ENCODE measurements at regions not wholly inside any gene's neighbourhood (a gene's known extent, or its start where the extent isn't known, plus 50 kb on each side); places are given as distances from the start of the nearest gene placed in this dataset.
A peak's percentile ranks its signal among the peaks of the same experiment; 100 is the strongest.

GRCh38 chr2:172335736-172336135 is 91.7 kb upstream of the ITGA6 start:
- TF ChIP-seq CTCF (IDR thresholded peaks at IDR 0.05; ENCODE audit: unreplicated experiment in 3 of 3): no peak
- Mint-ChIP-seq H3K4me3 (no peak overlapping the region), H3K27ac (no peak overlapping the region), H3K36me3 (ENCODE audit: low read depth) (no peaks in the 10 kb centered on the region), H3K4me1 (peaks cover 37% of the 10 kb centered on the region), H3K9me3 (no peaks in the 10 kb centered on the region), H3K27me3 (ENCODE audit: low read depth) (peaks cover 12% of the 10 kb centered on the region)

GRCh38 chr2:172336681-172337080 is 90.7 kb upstream of the ITGA6 start:
- H3K36me3 Mint-ChIP-seq (ENCODE audit: low read depth): no peaks in the 10 kb centered on the region
- no peak overlapping the region for H3K4me3 Mint-ChIP-seq
- peaks cover 12% of the 10 kb centered on the region for H3K27me3 Mint-ChIP-seq (ENCODE audit: low read depth)
- TF ChIP-seq CTCF (IDR thresholded peaks at IDR 0.05; ENCODE audit: unreplicated experiment in 3 of 3): no peak
- peaks cover 40% of the 10 kb centered on the region for H3K4me1 Mint-ChIP-seq
- no peak overlapping the region for H3K27ac Mint-ChIP-seq
- no peaks in the 10 kb centered on the region for H3K9me3 Mint-ChIP-seq

GRCh38 chr2:172339371-172340010 is 87.9 kb upstream of the ITGA6 start:
- H3K27me3 Mint-ChIP-seq (ENCODE audit: low read depth): peaks cover 8% of the 10 kb centered on the region
- no peak overlapping the region for H3K4me3 Mint-ChIP-seq
- H3K4me1 Mint-ChIP-seq: peaks cover 40% of the 10 kb centered on the region
- TF ChIP-seq CTCF (IDR thresholded peaks at IDR 0.05; ENCODE audit: unreplicated experiment in 3 of 3): no peak
- H3K27ac Mint-ChIP-seq: peak overlapping the region; percentile 44 to 72 (median 65)
- peaks cover 6% of the 10 kb centered on the region for H3K9me3 Mint-ChIP-seq
- no peaks in the 10 kb centered on the region for H3K36me3 Mint-ChIP-seq (ENCODE audit: low read depth)

GRCh38 chr2:172340394-172340793 is 87.0 kb upstream of the ITGA6 start:
- Mint-ChIP-seq H3K27ac (peak overlapping the region; percentile 44 to 72 (median 65)), H3K27me3 (ENCODE audit: low read depth) (peaks cover 4% of the 10 kb centered on the region), H3K9me3 (peaks cover 9% of the 10 kb centered on the region), H3K4me1 (peaks cover 40% of the 10 kb centered on the region), H3K4me3 (no peak overlapping the region), H3K36me3 (ENCODE audit: low read depth) (no peaks in the 10 kb centered on the region)
- TF ChIP-seq CTCF (IDR thresholded peaks at IDR 0.05; ENCODE audit: unreplicated experiment in 3 of 3): no peak

- H3K36me3 Mint-ChIP-seq (ENCODE audit: low read depth): no peaks in the 10 kb centered on the region
Measured at GRCh38 chr2:172342078-172342477, 85.3 kb upstream of the ITGA6 start.

More at GRCh38 chr2:172342078-172342477, 85.3 kb upstream of the ITGA6 start:
- Mint-ChIP-seq H3K4me3 (no peak overlapping the region), H3K27ac (peak overlapping the region; percentile 61 to 84 (median 65)), H3K27me3 (ENCODE audit: low read depth) (peaks cover 4% of the 10 kb centered on the region), H3K9me3 (peaks cover 20% of the 10 kb centered on the region), H3K4me1 (peaks cover 40% of the 10 kb centered on the region)
- TF ChIP-seq CTCF (IDR thresholded peaks at IDR 0.05; ENCODE audit: unreplicated experiment in 3 of 3): no peak
